Upper lobe of left lung (tissue), 6 donors: ENCODE measurements at regions not wholly inside any gene's neighbourhood (a gene's known extent, or its start where the extent isn't known, plus 50 kb on each side); places are given as distances from the start of the nearest gene placed in this dataset.

Source experiments
- ATAC-seq, 2 donors: fragments of 200-7000 bp; cut with Tn5 transposase; one replicate each; pipeline ENCODE4 v1.9.1; 2022; ENCODE audit warnings: mild to moderate bottlenecking in 2 of 2, moderate library complexity in 2 of 2; ENCODE audit not compliant: low FRiP score in 2 of 2
- DNase-seq, 2 donors: peaks; one replicate each; pipeline ENCODE4 v3.0.0-alpha.2; 2019 to 2020
- H3K27ac ChIP-seq, 4 donors: fragments of 200-600 bp; sonication (generic); one replicate each; pipeline ENCODE4 v1.5.1; 2016 to 2019
- H3K27me3 ChIP-seq, 4 donors: fragments of 200-600 bp; sonication (generic); one replicate each; pipeline ENCODE4 v1.5.1; 2017 to 2019
- H3K36me3 ChIP-seq, 4 donors: fragments of 200-600 bp; sonication (generic); one replicate each; pipeline ENCODE4 v1.5.1; 2016 to 2019
- H3K4me1 ChIP-seq, 4 donors: fragments of 200-600 bp; sonication (generic); one replicate each; pipeline ENCODE4 v1.5.1; 2018 to 2019
- H3K4me3 ChIP-seq, 4 donors: fragments of 200-600 bp; sonication (generic); one replicate each; pipeline ENCODE4 v1.5.1; 2017 to 2019; ENCODE audit warnings: mild to moderate bottlenecking in 2 of 4, moderate library complexity in 1 of 4
- H3K9me3 ChIP-seq, 4 donors: fragments of 200-600 bp; sonication (generic); one replicate each; pipeline ENCODE4 v1.5.1; 2018 to 2019
- CTCF ChIP-seq, 6 experiments: fragments of 450-650 bp in 4 of 6; fragments of 200-600 bp in 2 of 6; sonication (generic) in 2 of 6; IDR thresholded peaks; one replicate each; pipeline ENCODE4 v1.5.1; 2016 to 2019; ENCODE audit warnings: antibody characterized with exemption in 6 of 6
- EP300 ChIP-seq, 4 donors: sonication (generic); formaldehyde crosslinking; IDR thresholded peaks; one replicate each; pipeline ENCODE4 v1.5.1; 2017; ENCODE audit warnings: antibody characterized with exemption in 4 of 4, control low read depth in 2 of 4
- POLR2A ChIP-seq, 4 donors: fragments of 450-650 bp; IDR thresholded peaks; one replicate each; pipeline ENCODE4 v1.5.1; 2016 to 2017; ENCODE audit warnings: antibody characterized with exemption in 4 of 4, mild to moderate bottlenecking in 2 of 4
- POLR2AphosphoS5 ChIP-seq, 2 donors: sonication (generic); formaldehyde crosslinking; IDR thresholded peaks; one replicate each; pipeline ENCODE4 v1.5.1; 2017; ENCODE audit warnings: antibody characterized with exemption in 2 of 2
- WGBS, 2 donors: methylation state at CpG; one replicate each; pipeline ENCODE4 v1.1.5; 2017 to 2018; 5-methylcytosine and 5-hydroxymethylcytosine counted together
- donor health status: DM: no; HTN: no; CAD: no; lungs with moderate emphysema.
- donor health status: DM: no; HTN: yes; CAD: no; lungs with severe emphysema.

DNA sequence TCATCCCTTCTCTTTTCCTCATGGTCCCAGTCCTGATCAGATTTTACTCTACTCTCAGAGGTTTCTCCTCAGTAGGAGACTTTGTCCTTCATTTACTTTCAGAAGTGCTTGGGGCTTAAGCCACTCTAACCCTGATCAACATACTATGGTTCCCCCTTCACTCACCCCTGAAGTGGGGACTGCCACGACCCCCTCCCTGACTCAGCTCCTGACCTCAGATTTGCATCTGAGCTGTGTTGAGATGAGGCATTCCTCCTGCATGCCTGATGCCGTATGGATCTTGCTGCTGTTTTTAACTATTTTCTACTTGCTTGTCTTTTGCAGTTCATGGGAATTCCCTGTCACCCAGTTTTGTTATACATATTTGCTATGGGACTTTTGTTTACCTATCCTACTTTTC is 306.7 kb upstream of the CHST9 start:
- Histone ChIP-seq H3K36me3 (no peaks in the 10 kb centered on the region), H3K4me3 (no peak overlapping the region), H3K27me3 (no peaks in the 10 kb centered on the region), H3K9me3 (no peaks in the 10 kb centered on the region), H3K27ac (no peak overlapping the region), H3K4me1 (no peaks in the 10 kb centered on the region)
- DNase-seq = no peak
- TF ChIP-seq EP300 (IDR thresholded peaks at IDR 0.05) = no peak
- TF ChIP-seq CTCF (IDR thresholded peaks at IDR 0.05) = no peak
- no peak for TF ChIP-seq POLR2A (IDR thresholded peaks at IDR 0.05)
- TF ChIP-seq POLR2AphosphoS5 (IDR thresholded peaks at IDR 0.05) = no peak
- WGBS, 2 donors = 30 to 33% methylated on average over 2 of the region's 2 CpGs
- no peak for ATAC-seq

DNA sequence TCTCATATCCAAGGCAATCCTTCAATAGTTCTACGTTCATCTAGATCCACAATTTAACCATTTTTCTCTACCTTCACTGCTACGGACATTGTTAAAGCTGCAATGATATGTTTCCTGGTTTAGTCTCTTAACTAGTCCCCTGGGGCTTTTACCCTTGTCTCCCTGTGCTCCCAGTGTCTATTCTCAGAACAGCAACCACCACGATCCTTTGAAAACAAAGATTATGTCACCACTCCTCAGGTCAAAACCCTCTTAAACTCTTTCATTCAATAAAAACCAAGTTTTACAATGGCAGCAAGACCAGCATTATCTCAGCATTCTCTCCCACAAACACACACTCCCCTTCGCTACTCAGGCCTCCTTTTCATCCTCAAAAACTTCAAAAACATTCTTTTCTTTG is 298.2 kb upstream of the CHST9 start:
- H3K4me1 ChIP-seq = no peaks in the 10 kb centered on the region
- H3K27me3 ChIP-seq = no peaks in the 10 kb centered on the region
- no peak overlapping the region for H3K4me3 ChIP-seq
- H3K36me3 ChIP-seq = no peaks in the 10 kb centered on the region
- DNase-seq (no peak), ATAC-seq (no peak)
- H3K9me3 ChIP-seq = no peaks in the 10 kb centered on the region
- TF ChIP-seq POLR2A (IDR thresholded peaks at IDR 0.05) (no peak), EP300 (IDR thresholded peaks at IDR 0.05) (no peak), POLR2AphosphoS5 (IDR thresholded peaks at IDR 0.05) (no peak), CTCF (IDR thresholded peaks at IDR 0.05) (no peak)
- WGBS, 2 donors = 68 to 69% methylated on average over 4 of the region's 4 CpGs
- H3K27ac ChIP-seq = no peak overlapping the region

DNA sequence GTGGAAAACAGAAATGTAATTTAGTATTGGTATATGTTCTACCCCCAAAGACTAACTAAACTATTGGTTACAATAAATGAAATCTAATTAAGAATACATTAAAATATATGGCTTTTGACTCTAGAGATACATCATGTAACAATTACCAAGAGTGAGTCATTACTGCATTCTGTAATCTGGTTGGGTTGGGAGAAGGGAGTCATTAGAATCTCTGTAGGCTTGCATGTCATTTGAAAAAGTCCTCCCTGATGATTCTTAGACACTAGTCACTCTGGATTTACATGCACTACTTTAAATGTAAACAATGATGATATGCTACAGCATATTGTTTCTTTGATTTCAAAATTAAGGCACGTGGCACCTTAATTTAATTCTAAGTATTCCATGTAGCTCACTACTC is 293.4 kb upstream of the CHST9 start:
- no peak for TF ChIP-seq CTCF (IDR thresholded peaks at IDR 0.05)
- no peak for TF ChIP-seq POLR2AphosphoS5 (IDR thresholded peaks at IDR 0.05)
- TF ChIP-seq EP300 (IDR thresholded peaks at IDR 0.05) = no peak
- TF ChIP-seq POLR2A (IDR thresholded peaks at IDR 0.05) = no peak
- 0 to 3% methylated on average over 1 of the region's 1 CpG for WGBS, 2 donors
- Histone ChIP-seq H3K36me3 (no peaks in the 10 kb centered on the region), H3K27ac (no peak overlapping the region), H3K9me3 (no peaks in the 10 kb centered on the region), H3K4me3 (no peak overlapping the region), H3K4me1 (no peaks in the 10 kb centered on the region), H3K27me3 (no peaks in the 10 kb centered on the region)
- no peak for ATAC-seq
- DNase-seq = no peak

DNA sequence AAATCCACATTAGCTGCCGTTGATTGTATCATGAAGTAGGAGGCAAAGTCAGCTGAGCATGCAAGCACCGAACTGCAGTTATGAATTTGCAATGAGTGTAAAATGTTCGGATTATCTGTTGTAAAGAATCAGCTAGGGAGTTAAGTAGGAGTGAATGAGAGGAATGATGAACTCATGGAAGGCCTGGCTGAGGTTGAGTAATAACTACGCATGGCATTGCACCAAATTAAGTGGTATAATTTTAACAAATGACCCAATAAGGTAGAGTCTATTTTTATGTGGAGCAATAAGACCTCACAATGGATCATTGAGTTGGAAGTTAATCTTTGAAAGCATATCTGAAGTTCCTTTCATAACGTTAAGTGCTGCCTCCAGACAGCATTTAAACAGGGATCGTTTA is 288.2 kb upstream of the CHST9 start:
- H3K27me3 ChIP-seq = no peaks in the 10 kb centered on the region
- H3K27ac ChIP-seq = no peak overlapping the region
- no peak for DNase-seq
- TF ChIP-seq EP300 (IDR thresholded peaks at IDR 0.05) (no peak), POLR2AphosphoS5 (IDR thresholded peaks at IDR 0.05) (no peak), POLR2A (IDR thresholded peaks at IDR 0.05) (no peak), CTCF (IDR thresholded peaks at IDR 0.05) (no peak)
- no peaks in the 10 kb centered on the region for H3K36me3 ChIP-seq
- H3K4me1 ChIP-seq = no peaks in the 10 kb centered on the region
- ATAC-seq = no peak
- 63 to 66% methylated on average over 6 of the region's 6 CpGs for WGBS, 2 donors
- no peaks in the 10 kb centered on the region for H3K9me3 ChIP-seq
- H3K4me3 ChIP-seq = no peak overlapping the region

- DNase-seq (no peak), ATAC-seq (no peak)
Observed at GRCh38 chr18:27467073-27467472, 282.0 kb upstream of the CHST9 start.

More at GRCh38 chr18:27467073-27467472, 282.0 kb upstream of the CHST9 start:
- no peaks in the 10 kb centered on the region for H3K9me3 ChIP-seq
- H3K4me1 ChIP-seq = no peaks in the 10 kb centered on the region
- no peaks in the 10 kb centered on the region for H3K27me3 ChIP-seq
- H3K27ac ChIP-seq = no peak overlapping the region
- H3K4me3 ChIP-seq = no peak overlapping the region
- TF ChIP-seq CTCF (IDR thresholded peaks at IDR 0.05) (no peak), EP300 (IDR thresholded peaks at IDR 0.05) (no peak), POLR2AphosphoS5 (IDR thresholded peaks at IDR 0.05) (no peak), POLR2A (IDR thresholded peaks at IDR 0.05) (no peak)
- H3K36me3 ChIP-seq = no peaks in the 10 kb centered on the region
